GM18508 (cell line): ENCODE measurements at regions not wholly inside any gene's neighbourhood (a gene's known extent, or its start where the extent isn't known, plus 50 kb on each side); places are given as distances from the start of the nearest gene placed in this dataset.

Experiments used
- ATAC-seq: cut with Tn5 transposase; IDR thresholded peaks from one replicate; pipeline ENCODE4 v1.9.1; 2021; ENCODE audit warnings: moderate number of reproducible peaks; ENCODE audit not compliant: insufficient read depth, unreplicated experiment

DNA sequence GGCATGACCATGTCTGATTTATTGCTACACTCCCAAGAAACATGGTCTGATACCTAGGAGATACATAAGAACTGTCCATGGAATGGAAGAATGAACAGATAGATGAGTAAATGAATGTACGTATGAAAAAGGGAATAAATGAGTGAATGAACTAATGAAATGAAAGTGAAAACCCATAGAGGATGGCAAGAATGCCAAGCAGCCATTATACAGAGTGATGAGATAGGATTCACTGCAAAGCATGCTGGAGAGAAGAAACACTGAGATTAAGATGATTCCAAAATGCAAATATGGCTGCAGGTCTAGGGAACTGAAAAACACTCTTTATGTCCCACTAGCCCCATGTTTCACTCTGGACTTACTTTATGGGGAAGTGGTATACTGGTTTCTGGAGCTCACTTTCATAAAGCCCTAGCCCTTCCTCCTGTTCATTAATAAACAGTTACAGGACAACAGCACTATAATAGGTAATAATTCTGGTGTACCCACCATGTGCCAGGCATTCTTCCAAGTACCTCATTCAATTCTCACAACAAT, 170.3 kb upstream of the RAD23B start:
- peak; percentile 56 for ATAC-seq

- ATAC-seq, result no peak
Observed at GRCh38 chr9:107118863-107119624, 164.0 kb upstream of the RAD23B start.

- ATAC-seq, result no peak
Observed at GRCh38 chr9:107119735-107120134, 163.3 kb upstream of the RAD23B start.

DNA sequence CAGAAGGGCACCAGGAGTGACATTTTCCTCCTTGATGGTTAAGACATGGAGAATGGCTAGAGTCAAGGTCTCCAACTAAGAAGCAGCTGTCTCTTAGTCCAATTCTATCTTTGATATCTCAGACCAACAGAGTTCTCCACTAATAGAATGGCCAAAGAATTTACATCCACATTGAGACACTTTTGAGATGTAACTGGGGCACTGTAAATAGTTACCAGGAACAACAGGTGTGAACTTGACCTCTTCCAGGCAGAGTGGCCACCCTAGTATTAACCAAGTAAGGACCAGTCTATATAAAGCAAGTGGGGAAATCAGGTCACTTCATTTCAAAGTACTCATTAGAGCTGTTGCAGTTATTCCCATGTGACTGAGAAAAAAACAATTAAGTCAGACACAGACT, 159.7 kb upstream of the RAD23B start:
- no peak for ATAC-seq

DNA sequence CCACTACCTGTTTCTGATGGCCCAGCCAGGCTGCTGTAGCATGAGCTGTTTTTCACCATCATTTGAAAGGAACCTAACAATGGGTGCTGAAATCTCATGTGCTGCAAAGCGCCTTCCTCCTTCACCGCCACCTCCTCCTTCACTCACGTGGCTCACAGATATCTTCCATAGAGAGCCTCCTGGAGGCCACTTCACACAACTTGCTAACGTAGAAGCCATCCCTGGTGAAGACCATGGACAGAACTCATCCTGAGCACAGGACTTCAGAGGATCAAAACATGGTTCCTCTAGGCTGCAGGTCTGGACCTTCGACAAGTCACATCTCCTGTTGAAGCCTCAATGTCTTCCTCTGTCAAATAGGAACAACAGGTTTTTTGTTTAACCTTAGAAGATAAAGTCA, 155.5 kb upstream of the RAD23B start:
- ATAC-seq, result no peak

DNA sequence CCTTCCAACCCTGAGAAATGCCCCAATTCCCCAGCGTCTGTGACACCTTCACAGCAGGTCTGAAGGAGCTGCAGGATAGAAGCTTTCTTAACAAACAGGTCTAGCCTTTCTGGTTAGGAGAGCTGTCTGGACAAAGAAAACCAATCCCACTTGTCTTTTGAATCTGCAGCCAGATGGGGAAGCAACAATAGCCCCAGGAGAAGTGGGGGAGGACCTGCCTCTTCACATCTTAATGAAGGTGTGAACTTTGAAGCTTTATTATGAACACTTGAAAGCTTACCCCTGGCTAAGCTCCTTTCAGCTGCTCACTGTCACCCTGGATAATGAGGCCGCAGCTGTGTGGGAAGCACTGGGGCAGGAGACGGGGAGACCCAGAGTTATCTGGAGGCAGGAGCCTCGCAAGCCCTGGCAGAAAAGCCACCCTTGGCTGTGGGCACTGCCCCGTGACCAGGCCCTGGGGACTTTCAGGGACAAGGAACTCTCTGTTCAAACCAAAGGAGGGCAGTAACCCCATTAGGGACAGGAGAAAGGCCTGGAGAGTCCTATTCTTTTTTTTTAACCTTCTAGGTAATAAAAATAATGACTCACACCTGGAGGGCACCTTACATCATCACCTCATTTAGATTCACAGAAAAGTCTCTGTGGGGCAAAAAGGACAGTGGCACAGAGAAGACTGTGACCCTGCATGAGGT, 151.8 kb upstream of the RAD23B start:
- no peak for ATAC-seq

DNA sequence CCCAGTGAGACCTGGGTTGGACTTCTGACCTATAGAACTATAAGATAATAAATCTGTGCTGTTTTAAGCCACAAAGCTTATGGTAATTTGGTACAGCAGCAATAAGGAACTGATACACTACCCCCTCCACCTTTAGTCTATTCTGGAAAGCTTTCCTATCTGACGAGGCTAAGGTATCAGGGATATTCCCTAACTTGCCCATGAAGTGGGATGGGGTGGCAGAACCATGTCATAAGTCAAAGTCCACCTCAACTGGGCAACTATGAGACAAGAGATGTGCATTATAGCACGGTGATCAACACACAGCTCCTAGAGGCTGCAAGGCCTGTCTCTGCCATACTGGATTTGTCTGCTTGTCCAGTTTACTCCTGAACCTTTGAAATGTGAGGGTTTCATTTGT, 146.8 kb upstream of the RAD23B start:
- ATAC-seq, result no peak

GRCh38 chr9:107137495-107138202, 145.4 kb upstream of the RAD23B start:
- ATAC-seq, result no peak

DNA sequence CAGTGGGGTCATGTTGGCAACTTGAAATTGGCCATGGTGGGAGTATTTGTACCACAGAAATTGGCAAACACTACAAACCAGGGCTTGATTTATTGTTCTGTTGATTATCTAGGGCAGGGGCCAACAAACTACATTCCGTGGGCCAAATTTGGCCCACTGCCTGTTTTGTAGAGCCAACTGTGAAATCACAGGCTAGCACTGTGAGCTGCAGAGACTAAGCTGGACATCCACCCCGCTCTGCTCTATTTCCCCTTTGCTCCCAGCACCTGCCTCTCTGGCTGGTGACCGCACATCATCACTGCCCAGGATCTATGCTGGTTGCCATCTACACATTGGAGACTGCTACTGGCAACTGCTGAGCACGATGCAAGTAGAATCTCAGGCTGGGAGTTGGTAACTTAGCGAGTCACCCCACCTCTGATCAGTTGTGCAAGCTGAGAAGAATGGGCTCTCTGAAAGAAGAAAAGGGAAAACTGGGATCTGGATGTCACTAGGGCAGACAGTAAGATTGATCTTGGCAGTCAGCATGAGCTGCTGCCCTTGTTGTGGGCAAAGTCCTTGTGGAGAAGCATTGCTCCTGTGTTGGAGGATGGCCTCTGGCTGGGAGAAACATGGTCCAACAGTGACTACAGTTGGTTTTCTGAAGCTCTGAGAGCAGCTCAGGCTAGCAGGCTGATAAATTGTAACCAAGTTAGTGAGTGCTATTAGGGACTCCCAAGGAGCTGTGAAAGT, 144.7 kb upstream of the RAD23B start:
- no peak for ATAC-seq

DNA sequence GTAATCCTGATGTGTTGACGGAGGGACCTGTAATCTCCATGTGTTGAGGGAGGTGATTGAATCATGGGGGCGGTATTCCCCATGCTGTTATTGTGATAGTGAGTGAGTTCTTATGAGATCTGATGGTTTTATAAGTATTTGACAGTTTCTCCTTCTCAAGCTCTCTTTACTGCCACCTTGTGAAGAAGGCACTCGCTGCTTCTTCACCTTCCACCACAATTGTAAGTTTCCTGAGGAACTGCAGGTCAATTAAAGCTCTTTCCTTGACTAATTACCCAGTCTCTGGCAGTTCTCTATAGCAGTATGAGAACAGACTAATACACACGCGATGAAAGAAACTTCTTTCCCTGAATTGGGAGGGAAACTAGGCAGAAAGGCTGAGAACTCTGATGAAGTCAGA, 141.1 kb upstream of the RAD23B start:
- ATAC-seq, result no peak

- ATAC-seq, result no peak
Observed at GRCh38 chr9:107142430-107142829, 140.6 kb upstream of the RAD23B start.

GRCh38 chr9:107142896-107143603, 140.0 kb upstream of the RAD23B start:
- no peak for ATAC-seq

DNA sequence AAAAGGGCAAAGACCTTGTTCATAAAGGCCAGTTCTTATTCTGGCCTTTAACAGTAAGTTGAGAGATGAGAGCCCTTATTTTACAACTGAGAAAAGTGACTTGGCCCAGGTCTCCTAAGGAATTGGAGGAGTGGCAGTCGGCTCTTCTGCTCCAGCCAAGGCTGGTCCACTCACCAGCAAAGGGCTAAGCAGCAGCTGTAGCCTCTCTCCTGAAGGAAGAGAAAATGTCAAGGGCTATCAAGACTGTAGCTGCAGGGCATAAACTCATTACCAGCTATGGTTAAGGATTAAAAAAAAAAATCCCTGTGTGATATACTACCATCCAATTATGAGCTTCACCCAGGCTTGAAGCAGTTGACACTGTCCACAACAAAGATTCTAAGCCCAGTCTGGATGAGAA, 138.6 kb upstream of the RAD23B start:
- no peak for ATAC-seq

DNA sequence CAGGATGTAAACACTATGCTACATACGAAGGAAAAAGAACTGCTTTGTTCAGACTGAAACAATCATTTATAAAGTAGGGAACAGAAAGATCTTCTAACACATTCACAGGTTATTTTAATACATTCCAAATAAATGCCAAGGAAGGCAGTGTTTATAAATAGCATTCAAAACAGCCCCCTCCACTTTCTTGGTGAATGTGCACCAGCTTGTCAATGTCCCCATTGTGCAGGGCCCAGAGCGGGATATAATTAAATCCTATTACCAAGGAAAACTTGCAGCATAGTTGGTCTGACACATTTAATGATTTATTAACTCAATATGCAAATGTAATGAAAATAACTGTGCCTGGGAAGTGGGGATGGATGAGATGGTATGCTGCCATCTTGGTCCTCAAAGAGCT, 135.9 kb upstream of the RAD23B start:
- no peak for ATAC-seq

GRCh38 chr9:107148216-107148615, 134.9 kb upstream of the RAD23B start:
- ATAC-seq, result no peak

DNA sequence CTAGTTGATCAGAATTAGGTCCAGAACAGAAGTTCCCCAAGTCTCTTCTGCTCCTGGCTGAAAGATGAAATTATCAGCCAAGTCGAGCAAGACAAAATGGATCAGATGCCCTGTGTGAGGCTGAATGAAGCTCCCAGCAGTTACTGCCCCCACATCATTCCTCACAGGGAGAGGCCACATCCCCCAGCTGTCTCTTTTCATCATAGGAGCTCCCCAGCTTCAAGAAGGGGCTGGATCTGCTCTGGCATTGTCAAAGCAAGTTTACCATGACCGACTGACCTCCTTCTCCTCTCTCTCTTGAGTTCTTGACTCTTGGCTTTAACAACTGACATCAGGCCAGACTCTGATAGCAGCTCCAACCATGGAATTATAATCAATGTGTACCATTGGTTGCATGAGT, 133.3 kb upstream of the RAD23B start:
- no peak for ATAC-seq

DNA sequence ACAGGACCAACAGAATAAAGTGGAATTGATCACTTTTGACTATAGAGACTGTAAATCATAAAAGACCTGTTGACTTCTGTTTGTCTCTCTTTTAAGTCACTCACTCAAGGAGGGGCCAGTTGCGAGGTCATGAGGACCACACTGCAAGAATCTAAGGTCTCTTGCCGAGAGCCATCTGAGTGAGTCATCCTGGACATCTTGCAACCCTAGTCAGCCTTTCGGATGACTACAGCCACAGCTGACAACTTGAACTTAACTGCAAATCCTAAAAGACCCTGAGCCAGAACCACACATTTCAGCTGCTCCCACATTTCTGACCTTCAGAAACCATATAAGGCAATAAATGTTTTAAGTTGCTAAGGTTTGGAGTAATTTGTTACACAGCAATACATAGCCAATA, 129.7 kb upstream of the RAD23B start:
- ATAC-seq, result no peak

GRCh38 chr9:107154291-107154690, 128.8 kb upstream of the RAD23B start:
- no peak for ATAC-seq

- no peak for ATAC-seq
Observed at GRCh38 chr9:107154766-107155165, 128.3 kb upstream of the RAD23B start.

- no peak for ATAC-seq
Observed at GRCh38 chr9:107155244-107155817, 127.7 kb upstream of the RAD23B start.
